ENCODE measurements at regions not wholly inside any gene's neighbourhood (a gene's known extent, or its start where the extent isn't known, plus 50 kb on each side); places are given as distances from the start of the nearest gene placed in this dataset.
"Not testable (repeated sequence)": the region's sequence is repeated elsewhere in the genome, so short reads cannot be mapped to it uniquely, and the experiment has no call there.

DNA sequence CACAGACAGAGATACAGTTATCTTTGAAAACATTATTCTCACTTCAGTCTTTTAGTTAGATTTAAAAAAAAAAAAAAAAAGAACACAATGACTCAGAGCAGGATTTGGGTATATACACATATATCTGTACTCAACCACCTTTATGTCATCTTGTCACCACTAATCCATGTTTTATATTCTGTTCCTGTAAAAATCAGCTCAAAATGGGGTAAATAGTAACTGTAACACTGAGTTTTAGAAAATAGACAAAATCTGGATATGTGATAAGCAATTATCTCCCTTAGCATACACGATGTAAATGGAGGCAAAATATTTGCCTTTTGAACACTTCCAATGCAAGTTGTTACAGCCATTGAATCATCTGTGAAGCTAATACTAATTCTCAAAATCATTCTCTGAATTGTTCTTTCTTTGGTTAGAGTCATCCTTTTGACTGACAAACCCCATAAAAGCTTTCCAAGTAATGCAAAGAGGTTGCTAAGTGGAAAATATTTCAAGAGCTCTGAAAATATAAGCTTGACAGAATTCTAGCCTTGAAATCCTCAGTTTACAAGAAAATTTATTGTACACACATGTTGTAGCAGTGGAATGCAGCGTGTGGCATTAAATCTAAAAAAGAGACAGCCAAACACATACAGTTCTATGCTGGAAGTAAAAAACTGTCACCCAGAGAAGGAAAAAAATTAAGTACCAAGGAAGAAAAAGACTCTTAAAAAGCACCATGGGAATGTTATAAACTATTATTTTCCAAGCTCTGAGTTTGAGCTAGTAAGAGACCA, 502.2 kb upstream of the PHF14 start:
- no peak for DNase-seq (ENCODE audit: low read depth)

DNA sequence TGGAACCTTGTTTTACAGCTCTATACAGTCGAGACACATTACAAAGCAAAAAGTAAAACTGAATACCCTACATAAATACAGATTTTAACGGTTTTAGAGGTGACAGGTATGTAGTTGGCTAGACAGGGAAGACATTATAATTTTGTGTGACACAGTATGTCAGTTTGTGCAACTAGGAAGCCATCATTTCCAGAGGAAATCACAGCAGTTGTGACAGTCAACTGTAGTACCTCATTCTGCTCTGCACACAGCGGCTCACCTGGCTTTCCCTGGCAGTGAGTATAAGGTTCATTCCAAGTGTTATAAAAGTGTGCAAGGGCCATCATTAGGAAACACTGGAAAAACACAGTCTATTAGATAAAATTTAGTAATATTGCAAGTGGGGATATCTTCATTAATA, 501.6 kb upstream of the PHF14 start:
- DNase-seq (ENCODE audit: low read depth), result no peak

DNA sequence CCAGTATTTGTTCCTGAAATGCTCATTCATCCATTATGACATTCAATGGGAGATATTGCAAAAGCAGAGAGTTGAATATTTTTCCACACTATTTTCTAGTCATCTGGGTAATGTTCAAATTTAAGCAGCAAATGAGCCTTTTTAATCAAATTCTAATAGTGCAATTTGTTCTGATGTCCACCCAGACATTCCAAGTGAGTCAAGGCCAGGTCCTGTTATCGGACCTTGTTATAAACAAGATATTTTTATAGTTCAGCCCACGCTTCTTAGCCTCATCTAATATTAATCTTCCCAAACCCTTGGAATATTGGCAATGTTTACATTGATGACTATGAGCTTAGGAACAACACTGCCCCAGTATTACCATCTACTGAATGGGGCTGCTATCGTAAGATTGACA, 500.1 kb upstream of the PHF14 start:
- no peak for DNase-seq (ENCODE audit: low read depth)

DNA sequence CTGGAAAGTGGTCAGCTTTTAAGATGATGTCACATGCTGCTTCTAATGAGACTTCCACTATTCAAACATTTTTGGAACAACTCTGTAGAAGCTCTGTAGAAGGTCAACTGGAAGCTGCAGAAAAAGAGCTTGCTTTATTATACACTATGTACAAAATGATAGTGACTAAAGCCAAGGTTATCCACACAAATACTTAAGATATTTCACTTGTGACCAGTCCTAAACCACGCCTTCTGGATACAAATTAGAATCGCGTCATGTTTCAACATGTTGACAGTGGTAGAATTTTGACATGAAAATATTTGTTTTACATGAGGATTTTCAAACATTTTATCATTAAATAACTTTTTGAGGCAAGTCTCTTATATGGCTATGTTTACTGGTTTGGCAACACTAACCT, 499.6 kb upstream of the PHF14 start:
- DNase-seq (ENCODE audit: low read depth), result no peak

DNA sequence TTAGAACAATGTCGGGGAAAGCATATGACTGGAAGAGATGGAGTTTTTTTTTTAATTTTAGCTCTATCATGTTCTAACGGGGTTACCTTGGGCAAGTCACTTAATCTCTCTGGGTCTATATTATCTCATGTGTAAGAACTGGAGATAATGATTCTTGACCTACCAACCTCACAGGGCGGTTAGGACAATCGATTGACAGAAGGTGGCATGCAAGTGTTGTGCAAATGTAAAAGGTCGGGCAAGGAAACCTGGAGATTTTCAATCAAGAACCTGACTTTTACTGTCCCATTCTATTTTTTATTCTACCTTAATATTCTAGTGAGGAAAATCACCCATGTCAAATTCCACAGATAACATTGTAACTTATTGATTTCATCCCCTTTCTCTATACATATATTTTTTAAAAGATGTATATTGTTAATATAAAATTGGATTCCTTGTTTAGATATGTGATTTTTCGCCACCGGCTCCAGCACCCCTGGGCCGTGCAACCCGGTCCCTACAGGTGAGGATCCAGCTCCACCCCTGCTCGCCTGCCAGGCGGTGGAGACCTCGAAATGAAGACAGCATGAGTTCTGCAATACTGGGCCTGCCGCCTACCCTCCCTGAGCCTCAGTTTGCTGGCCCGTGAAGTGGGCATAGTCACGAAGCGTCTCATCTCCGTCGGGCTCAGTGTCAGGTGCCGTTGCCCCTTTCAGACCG, 497.6 kb upstream of the PHF14 start:
- DNase-seq (ENCODE audit: low read depth), result no peak

DNA sequence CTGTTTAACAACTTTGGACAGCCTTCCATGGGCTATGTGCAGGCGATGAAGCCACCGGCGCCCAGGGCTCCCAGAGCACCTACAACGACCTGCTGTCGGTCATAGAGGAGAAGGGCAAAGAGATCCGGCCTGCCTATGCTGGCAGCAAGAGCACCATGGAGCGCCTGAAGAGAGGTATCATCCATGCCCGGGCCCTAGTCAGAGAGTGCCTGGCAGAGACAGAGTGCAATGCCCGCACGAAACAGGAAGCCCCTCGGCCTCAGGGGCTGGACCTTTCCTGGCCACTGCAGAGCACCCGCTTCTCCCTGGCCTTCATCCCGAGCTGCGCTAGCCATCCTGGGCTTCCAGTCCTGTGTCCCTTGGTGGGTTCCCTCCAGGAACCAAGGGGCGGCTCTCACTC, 497.0 kb upstream of the PHF14 start:
- DNase-seq (ENCODE audit: low read depth), result no peak

DNA sequence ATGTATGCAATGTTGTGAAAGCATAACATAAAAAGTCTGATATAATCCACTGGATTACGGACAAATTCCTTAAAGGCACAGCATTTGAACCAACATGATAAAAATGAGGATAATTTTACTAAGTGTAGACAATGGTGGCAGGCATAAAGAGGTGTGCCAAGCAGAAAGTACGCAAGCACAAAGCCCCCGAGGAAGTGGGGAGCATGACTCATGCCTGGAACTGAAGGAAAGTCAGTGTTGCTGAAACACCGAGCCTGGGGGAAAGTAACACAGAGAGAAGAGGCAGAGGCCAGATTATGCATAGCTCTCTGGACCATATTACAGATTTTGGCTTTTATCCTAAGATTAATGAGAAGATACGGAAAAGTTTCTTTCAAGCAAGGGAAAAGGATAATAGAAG, 490.0 kb upstream of the PHF14 start:
- no peak for DNase-seq (ENCODE audit: low read depth)

DNA sequence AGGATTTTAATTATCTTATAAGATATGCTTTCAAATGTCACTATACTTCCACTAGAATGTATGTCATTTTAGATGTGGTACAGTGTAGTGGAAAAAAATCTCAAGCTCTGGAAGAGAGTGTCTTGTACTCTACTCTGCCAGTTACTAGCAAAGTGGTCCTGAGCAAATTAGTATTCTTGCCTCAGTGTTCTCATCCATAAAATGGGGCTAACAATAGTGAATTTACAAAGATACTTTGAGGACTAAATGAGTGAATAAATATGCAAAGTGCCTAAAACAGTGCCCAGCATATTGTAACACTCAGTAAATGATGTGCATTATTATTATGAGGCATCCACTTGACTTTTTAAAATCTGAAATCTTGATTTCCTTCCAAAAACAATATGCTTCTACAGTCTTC, 488.9 kb upstream of the PHF14 start:
- DNase-seq (ENCODE audit: low read depth), result no peak

DNA sequence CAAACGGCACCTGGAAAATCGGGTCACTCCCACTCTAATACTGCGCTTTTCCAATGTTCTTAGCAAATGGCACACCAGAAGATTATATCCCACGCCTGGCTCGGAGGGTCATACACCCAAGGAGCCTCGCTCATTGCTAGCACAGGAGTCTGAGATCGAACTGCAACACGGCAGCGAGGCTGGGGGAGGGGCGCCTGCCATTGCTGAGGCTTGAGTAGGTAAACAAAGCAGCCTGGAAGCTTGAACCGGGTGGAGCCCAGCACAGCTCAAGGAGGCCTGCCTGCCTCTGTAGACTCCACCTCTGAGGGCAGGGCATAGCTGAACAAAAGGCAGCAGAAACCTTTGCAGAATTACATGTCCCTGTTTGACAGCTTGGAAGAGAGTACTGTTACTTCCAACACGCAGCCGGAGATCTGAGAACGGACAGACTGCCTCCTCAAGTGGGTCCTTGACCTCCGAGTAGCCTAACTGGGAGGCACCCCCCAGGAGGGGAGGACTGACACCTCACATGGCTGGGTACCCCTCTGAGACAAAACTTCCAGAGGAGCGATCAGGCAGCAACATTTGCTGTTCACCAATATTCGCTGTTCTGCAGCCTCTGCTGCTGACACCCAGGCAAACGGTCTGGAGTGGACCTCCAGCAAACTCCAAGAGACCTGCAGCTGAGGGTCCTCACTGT, 472.3 kb upstream of the PHF14 start:
- not testable (repeated sequence) for DNase-seq (ENCODE audit: low read depth)

DNA sequence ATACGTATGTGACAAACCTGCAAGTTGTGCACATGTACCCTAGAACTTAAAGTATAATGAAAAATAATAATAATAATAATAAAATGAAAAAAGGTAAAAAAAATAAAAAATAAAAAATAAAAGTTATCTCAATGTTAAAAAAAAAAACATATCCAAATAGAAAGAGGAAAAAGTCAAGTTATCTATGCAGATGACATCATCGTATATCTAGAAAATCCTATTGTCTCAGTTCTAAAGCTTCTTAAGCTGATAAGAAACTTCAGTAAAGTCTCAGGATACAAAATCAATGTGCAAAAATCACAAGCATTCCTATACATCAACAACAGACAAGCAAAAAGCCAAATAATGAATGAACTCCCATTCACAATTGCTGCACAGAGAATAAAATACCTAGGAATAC, 466.6 kb upstream of the PHF14 start:
- DNase-seq (ENCODE audit: low read depth), result no peak

DNA sequence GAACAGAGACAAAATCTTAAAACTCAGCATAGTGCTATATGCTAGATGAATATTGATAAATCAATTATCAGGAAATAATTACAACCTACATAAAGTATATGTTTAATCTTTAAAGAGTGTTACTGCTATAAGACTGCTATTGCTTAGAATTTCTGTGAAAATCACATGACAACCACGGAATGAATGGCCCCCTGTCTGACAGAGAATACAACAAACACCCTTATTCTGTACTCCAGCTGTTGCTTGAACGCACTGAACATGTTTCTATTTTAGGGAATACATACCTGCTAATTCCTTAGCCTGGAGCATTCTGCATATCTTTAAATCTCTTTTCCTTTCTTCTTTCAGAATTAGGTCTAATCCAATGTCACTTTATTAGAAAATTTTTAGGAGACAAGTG, 452.4 kb upstream of the PHF14 start:
- no peak for DNase-seq (ENCODE audit: low read depth)

DNA sequence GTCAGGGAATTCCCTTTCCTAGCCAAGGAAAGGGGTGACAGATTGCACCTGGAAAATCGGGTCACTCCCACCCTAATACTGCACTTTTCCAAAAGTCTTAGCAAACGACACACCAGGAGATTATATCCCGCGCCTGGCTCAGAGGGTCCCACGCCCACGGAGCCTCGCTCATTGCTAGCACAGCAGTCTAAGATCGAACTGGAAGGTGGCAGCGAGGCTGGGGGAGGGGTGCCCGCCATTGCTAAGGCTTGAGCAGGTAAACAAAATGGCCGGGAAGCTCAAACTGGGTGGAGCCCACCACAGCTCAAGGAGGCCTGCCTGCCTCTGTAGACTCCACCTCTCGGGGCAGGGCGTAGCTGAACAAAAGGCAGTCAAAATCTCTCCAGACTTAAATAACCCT, 440.2 kb upstream of the PHF14 start:
- not testable (repeated sequence) for DNase-seq (ENCODE audit: low read depth)

DNA sequence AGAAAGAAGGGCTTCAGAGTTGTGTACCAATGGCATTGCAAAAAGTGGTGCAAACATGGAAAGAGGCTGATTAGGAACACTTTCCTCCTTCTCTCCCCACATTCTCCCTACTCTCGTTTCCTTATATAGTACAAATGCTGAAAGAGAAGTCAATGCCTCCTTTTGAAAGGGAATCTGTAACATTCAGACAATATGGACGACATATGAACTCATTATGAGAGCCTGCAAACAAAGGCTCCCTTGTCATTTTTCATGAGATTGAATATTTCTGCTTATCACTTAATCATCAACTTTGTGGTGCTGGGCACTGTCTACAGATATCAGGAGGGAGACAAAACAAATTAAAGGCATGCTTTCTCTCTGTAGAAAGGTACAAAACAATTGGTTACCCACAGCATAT, 437.1 kb upstream of the PHF14 start:
- DNase-seq (ENCODE audit: low read depth), result no peak

DNA sequence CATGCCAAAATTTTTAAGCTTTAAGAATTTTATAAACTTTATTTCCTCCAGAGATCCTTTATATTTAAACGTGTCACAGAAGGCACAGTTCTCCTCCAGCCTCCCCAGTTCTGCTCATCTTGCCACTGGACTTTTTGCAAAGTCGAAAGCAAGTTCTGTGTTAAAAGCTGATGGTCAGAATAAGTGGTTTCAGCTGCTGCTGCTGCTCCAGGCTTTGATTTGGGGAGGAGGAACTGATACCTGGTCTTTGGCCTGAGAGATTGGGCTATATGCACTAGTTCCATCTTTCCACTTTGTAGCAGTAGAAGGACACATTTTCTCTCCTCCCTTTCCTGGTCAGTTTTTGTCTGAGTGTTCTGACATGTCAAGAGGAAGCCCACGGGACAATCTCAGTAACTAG, 435.9 kb upstream of the PHF14 start:
- no peak for DNase-seq (ENCODE audit: low read depth)

DNA sequence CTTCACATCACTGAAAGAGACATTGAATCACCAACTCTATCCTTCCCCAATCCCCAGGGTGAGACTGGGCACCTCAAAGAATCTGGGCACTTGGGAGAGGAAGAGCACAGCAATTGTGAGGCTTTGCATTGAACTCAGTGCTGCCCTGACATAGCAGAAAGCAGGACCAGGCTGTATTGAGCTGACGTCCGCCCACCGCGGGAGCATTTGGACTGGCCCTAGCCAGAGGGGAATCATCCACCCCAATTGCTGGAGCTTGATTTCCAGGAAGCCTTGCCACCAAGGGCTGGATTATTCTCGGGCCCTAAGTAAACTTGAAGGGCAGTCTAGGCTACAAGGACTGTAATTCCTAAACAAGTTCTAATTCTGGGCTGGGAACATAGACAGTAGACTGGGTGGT, 416.3 kb upstream of the PHF14 start:
- no peak for DNase-seq (ENCODE audit: low read depth)

DNA sequence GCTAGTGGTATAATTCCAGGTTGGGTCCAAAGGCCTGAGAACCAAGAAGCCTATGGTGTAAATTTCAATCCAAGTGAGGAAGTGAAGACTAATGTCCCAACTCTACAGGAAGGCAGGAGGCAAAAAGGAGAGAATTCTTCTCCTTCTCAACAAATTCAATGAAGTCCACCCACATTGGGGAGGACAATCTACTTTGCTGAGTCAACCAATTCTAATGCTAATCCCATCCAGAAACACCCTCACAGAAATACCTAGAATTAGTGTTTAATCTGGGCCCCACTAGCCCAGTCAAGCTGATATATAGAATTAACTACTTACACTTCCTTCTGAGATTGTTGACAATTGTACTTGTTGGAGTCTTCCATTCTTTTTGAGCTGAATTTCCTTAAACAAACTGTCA, 413.2 kb upstream of the PHF14 start:
- DNase-seq (ENCODE audit: low read depth), result no peak

DNA sequence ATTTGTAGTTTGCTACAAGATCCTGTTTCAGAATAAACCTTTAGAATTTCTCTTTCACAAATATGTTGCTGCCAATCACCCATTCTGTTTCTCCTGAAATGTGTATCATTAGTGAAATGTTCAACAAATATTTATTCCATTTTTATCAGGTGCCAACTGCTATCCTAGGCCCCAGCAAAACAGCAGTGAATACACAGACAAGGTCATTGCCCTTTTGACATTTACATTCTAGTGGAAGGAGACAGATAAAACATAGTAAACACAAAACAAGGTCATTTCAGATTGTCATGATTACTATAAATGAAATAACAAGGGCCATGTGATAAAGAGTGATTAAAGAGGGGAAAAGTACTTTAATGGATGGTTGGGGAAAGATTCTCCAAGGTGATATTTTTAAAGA, 404.8 kb upstream of the PHF14 start:
- no peak for DNase-seq (ENCODE audit: low read depth)

DNA sequence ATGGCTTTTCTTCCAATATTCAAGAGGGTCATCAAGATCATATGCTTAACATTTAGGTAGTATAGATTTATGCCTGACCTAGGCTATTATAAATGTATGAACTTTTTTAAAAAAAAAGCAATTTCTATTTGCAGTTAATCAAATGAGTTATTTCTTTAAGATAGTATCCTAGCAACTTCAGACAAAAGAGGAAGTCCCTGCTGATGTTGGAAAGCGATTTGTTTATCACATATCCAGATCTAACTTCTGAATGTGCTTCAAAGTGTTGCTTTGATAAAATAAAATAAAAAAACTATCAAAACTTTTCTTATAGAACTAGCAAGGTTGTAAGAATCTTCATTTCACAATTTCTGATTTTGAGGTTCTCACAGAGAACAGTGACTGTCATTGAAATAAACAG, 401.9 kb upstream of the PHF14 start:
- no peak for DNase-seq (ENCODE audit: low read depth)

DNA sequence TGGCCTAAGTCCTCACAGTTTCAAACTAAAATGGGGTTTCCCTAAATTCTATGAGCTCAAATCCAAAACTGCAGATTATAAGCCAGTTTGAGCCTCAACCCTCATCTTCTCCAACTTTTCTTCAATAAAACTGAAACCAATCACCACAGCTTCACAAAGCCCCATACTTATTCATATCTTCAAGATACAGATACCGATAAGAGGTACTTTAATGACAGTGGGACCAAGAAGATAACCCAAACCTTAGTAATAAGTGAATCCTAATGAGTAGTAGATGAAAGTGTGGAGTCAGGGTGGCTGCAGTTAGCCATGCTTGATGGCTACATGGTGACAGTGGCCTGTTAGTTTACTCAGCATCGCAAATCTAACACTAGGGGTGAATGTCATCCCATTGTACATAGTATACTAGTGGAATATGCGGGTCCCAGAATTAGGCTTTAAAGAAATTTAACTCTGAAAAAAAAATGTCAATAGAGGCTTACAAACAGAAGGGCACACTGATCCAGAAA, 395.8 kb upstream of the PHF14 start:
- no peak for DNase-seq (ENCODE audit: low read depth)

DNA sequence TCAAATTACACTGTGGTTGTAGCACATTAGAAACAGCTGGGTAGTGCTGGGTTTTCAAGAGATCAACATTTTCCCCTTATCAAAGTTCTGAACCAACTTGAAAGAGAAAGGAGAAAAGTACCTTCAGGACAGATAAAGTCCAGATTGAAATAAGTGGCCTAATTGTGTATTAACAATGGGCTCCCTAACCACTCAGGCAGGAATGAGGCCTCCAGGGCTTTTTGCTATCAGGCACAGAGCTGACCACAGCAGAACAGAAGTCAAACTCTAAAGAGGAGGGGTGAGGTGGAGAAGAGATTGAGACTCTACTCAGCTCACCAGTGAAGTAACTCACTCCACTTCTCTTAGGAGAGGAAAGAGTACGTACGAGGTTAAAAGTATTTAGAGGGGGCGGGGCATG, 394.1 kb upstream of the PHF14 start:
- DNase-seq (ENCODE audit: low read depth), result no peak

DNA sequence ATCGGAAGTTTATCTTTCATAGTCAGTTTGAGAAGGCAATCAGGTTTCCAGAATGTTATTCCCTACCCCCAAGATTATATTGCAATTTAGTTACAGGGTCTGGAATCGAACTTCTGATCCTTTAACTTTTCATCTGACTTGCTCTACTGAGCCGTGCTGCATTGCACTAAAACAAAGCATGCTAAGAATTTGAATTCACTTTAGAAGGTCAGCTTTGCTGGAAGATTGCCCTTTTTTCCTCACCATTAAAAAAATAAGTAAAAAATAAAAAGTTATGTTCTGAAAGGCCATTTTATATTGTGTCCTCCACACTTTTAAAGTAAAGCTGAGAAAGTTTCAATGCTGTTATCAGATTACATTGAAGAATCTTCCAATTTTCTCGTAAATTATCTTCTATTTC, 388.8 kb upstream of the PHF14 start:
- DNase-seq (ENCODE audit: low read depth), result no peak

DNA sequence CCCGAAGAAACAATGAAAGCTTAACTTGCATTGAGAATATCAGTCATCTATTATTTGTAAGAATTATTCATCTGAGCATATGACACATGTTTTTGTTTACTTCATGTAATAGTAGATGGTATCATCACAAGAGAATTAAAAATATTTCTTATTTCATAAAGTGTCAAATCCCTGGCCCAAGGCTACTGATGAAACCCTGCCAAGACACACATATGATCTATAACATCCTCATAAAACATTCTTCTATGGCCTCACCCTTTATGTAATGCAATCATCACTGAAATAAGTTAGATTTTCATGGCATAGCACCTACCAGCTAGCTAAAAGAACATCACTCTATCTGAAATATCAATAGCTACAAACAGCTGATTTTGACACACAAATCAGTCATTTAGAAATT, 385.6 kb upstream of the PHF14 start:
- DNase-seq (ENCODE audit: low read depth), result no peak

DNA sequence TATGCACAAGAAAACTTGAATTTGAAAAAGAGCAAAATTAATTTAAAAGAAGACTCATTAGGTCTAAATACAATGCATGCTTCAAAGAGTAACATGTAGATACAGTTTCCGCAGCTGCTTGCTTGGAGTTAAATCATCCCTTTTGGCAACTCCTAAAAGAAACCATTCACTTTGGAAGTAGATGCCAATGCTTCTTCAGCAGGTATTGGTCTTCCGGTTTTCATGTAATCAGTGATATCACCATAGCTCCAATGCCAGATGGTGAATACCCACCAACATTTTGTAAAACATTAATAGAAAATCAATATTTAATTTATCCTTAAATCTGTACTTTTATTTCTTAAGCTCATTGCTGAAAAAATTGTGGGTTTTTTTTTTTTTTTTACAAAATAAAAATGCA, 381.1 kb upstream of the PHF14 start:
- DNase-seq (ENCODE audit: low read depth), result no peak
